ENCODE measurements at regions not wholly inside any gene's neighbourhood (a gene's known extent, or its start where the extent isn't known, plus 50 kb on each side); places are given as distances from the start of the nearest gene placed in this dataset.

DNA sequence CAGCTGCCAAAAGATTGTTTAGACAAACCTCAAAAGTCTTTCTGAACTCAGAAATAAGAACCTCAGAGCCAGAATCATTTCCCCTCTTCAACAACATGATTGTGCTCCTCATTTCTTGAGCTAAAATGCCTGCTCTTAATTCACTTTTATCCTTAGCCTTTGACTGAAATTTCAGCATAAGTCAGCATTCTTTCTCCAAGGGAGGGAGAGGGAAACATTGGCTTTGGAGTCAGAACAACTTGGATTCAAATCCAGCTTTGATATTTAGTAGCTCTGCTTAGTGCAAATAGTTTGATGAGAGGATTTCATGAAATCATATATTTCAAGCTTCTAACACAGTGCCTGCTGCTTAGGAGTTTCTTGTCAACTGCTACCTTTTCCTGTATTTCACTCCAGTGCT, 484.6 kb upstream of the INTU start:
- DNase-seq, result no peak
- no peaks in the 10 kb centered on the region for H3K36me3 ChIP-seq
- no peaks in the 10 kb centered on the region for H3K4me1 ChIP-seq
- no peak overlapping the region for H3K4me3 ChIP-seq
- no peaks in the 10 kb centered on the region for H3K27me3 ChIP-seq
- no peak for TF ChIP-seq POLR2A (IDR thresholded peaks at IDR 0.05)
- TF ChIP-seq, protein P1, sequence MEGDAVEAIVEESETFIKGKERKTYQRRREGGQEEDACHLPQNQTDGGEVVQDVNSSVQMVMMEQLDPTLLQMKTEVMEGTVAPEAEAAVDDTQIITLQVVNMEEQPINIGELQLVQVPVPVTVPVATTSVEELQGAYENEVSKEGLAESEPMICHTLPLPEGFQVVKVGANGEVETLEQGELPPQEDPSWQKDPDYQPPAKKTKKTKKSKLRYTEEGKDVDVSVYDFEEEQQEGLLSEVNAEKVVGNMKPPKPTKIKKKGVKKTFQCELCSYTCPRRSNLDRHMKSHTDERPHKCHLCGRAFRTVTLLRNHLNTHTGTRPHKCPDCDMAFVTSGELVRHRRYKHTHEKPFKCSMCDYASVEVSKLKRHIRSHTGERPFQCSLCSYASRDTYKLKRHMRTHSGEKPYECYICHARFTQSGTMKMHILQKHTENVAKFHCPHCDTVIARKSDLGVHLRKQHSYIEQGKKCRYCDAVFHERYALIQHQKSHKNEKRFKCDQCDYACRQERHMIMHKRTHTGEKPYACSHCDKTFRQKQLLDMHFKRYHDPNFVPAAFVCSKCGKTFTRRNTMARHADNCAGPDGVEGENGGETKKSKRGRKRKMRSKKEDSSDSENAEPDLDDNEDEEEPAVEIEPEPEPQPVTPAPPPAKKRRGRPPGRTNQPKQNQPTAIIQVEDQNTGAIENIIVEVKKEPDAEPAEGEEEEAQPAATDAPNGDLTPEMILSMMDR (IDR thresholded peaks at IDR 0.05), result no peak
- H3K9me3 ChIP-seq, result no peaks in the 10 kb centered on the region
- no peak overlapping the region for H3K27ac ChIP-seq

DNA sequence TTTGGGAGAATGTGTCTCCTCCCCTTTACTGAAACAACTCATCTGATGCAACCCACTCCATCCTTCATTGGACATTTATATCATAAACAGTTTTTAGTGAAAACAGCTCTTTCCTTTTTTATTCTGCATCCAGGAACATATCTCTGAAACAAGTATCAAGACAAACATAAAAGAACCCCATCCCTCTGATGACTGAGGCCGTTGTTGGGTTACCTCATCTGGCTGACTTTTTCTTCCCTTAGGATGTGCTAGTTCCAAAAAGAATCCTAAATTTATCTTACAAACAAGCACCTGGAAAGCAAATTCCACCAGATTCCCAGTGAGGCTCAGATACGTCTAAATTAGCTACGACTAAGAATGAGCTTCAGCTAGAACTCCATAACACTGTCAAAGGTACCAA, 483.7 kb upstream of the INTU start:
- Histone ChIP-seq H3K4me3 (no peak overlapping the region), H3K27me3 (no peaks in the 10 kb centered on the region), H3K36me3 (no peaks in the 10 kb centered on the region), H3K9me3 (no peaks in the 10 kb centered on the region), H3K27ac (no peak overlapping the region), H3K4me1 (no peaks in the 10 kb centered on the region)
- no peak for DNase-seq
- TF ChIP-seq POLR2A (IDR thresholded peaks at IDR 0.05), result no peak
- TF ChIP-seq, protein P1 (IDR thresholded peaks at IDR 0.05), result no peak

DNA sequence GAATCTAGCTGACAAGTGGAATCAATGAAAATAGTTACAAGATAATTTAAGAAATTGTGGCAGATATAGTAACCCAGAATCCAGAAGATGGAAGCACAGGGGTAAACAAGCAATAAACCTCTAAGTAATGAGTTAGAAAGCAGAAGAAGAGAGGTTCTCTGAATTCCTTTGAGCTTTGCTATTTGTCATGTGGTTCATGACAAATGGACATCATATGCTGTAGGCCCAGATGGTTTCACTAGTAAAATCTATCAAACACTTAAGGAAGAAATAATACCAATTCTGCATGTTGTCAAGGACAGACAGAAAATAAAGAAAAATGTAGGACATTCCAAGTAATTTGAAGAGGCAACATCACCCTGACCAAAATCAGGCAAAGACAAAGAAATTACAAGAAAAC, 480.8 kb upstream of the INTU start:
- no peaks in the 10 kb centered on the region for H3K9me3 ChIP-seq
- H3K36me3 ChIP-seq, result no peaks in the 10 kb centered on the region
- TF ChIP-seq, protein P1 (IDR thresholded peaks at IDR 0.05), result no peak
- no peak for TF ChIP-seq POLR2A (IDR thresholded peaks at IDR 0.05)
- H3K4me1 ChIP-seq, result no peaks in the 10 kb centered on the region
- DNase-seq, result no peak
- H3K27me3 ChIP-seq, result no peaks in the 10 kb centered on the region
- H3K27ac ChIP-seq, result no peak overlapping the region
- H3K4me3 ChIP-seq, result no peak overlapping the region

DNA sequence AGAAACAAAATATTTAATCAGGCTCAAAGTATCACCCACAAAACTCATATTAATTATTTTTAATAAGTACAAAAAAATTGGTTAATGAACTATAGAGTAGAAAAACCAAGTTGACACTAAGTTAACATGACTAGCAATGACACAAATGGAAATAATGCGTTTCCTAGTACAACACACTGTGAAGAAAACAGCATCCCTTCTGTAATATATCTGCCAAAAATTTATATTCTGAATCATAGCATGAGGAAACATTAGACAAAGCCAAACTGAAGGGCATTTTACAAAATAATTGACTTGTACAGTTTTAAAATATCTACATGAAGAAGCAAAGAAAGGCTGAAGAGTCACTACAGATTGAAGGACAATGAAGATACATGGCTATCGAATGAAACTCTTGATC, 477.6 kb upstream of the INTU start:
- Histone ChIP-seq H3K9me3 (no peaks in the 10 kb centered on the region), H3K27ac (no peak overlapping the region), H3K27me3 (no peaks in the 10 kb centered on the region), H3K4me3 (no peak overlapping the region), H3K36me3 (no peaks in the 10 kb centered on the region), H3K4me1 (no peaks in the 10 kb centered on the region)
- TF ChIP-seq, protein P1 (IDR thresholded peaks at IDR 0.05), result no peak
- no peak for TF ChIP-seq POLR2A (IDR thresholded peaks at IDR 0.05)
- DNase-seq, result no peak

DNA sequence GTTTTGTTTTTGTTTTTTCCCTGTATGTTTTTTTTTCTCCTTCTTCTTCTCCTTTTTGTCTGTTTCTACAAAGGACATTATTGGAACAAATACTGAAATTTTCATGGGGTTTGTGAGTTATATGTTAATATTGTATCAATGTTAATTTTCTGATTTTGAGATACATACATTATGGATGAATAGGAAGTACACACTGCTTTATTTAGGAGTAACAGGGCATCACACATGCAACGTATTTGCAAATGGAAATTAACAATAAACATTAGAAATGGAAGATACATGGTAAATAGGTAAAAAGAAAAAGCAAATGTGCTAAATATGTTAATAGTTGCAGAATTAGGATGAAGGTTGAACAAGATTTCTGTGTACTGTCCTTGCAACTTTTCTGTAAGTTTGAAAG, 477.2 kb upstream of the INTU start:
- TF ChIP-seq, protein P1 (IDR thresholded peaks at IDR 0.05), result no peak
- TF ChIP-seq POLR2A (IDR thresholded peaks at IDR 0.05), result no peak
- H3K4me3 ChIP-seq, result no peak overlapping the region
- DNase-seq, result no peak
- no peaks in the 10 kb centered on the region for H3K4me1 ChIP-seq
- no peak overlapping the region for H3K27ac ChIP-seq
- no peaks in the 10 kb centered on the region for H3K9me3 ChIP-seq
- H3K27me3 ChIP-seq, result no peaks in the 10 kb centered on the region
- no peaks in the 10 kb centered on the region for H3K36me3 ChIP-seq

DNA sequence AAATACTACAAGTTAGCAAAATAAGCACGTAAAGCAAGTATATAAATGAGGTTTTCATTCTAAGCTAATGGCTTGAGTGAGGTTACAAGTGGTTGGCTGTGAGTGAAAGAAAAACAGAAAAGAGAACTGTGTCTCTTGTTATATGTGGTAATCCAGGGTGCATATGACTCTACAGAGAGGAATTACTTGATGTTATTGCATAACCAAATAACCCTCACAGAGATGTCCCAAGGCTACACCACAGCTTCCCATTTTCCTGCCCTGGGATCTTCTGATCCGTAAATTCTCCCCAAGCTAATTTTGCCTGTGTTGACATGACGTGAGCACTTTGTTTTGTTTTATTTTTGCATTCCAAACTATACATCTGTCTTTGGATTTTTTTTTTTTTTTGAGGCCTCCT, 470.0 kb upstream of the INTU start:
- Histone ChIP-seq H3K9me3 (peaks cover 0 to 5% (median 0%) of the 10 kb centered on the region in 4 donors), H3K27ac (no peak overlapping the region), H3K4me1 (no peaks in the 10 kb centered on the region), H3K4me3 (no peak overlapping the region), H3K36me3 (no peaks in the 10 kb centered on the region), H3K27me3 (no peaks in the 10 kb centered on the region)
- no peak for DNase-seq
- TF ChIP-seq, protein P1 (IDR thresholded peaks at IDR 0.05), result no peak
- TF ChIP-seq POLR2A (IDR thresholded peaks at IDR 0.05), result no peak

Measured in Peyer's patch (tissue), 4 donors.